HEK293 (cell line): ENCODE measurements at regions not wholly inside any gene's neighbourhood (a gene's known extent, or its start where the extent isn't known, plus 50 kb on each side); places are given as distances from the start of the nearest gene placed in this dataset.

ENCODE experiments used
- CTCF ChIA-PET: fragments of 350-600 bp; formaldehyde crosslinking; extraction: SDS; loops from one replicate; lab custom pipeline; 2021; ENCODE audit warnings: antibody characterized with exemption; lab: Yijun Ruan, JAX
- POLR2A ChIA-PET: fragments of 300-600 bp; formaldehyde crosslinking; extraction: SDS; loops from one replicate; lab custom pipeline; 2020; ENCODE audit warnings: antibody characterized with exemption, inconsistent platforms; lab: Yijun Ruan, JAX
- H3K27ac ChIP-seq: fragments of 200-500 bp; sonication (Bioruptor generic); 2 replicates; pipeline ENCODE4 v1.5.1; 2014; ENCODE audit warnings: low read depth, low read length, control low read depth, inconsistent platforms; ENCODE audit errors: extremely low read depth
- H3K36me3 ChIP-seq, 2 experiments: fragments of 200-500 bp in 1 of 2; sonication (Bioruptor generic) in 1 of 2; 1 replicate in 1 of 2; 2 replicates in 1 of 2; pipeline ENCODE4 v1.5.1; 2014 to 2017; ENCODE audit warnings: inconsistent platforms in 2 of 2, low read length in 2 of 2; ENCODE audit not compliant: control insufficient read depth in 2 of 2, insufficient read depth in 1 of 2
- H3K4me1 ChIP-seq: fragments of 200-500 bp; sonication (Bioruptor generic); 2 replicates; pipeline ENCODE4 v1.5.1; 2014; ENCODE audit warnings: mild to moderate bottlenecking, low read length, inconsistent platforms; ENCODE audit not compliant: control insufficient read depth, insufficient read depth
- H3K4me3 ChIP-seq: 2 replicates; pipeline ENCODE4 v1.5.1; 2011; ENCODE audit warnings: low read depth, mild to moderate bottlenecking, control low read depth, low read length, moderate library complexity
- H3K9me3 ChIP-seq: fragments of 200-500 bp; sonication (Bioruptor generic); 2 replicates; pipeline ENCODE4 v1.5.1; 2014; ENCODE audit warnings: low read depth, low read length, inconsistent platforms; ENCODE audit not compliant: control insufficient read depth, insufficient read depth
- GLIS2 ChIP-seq: fragments of 450-650 bp; formaldehyde crosslinking; IDR thresholded peaks from 2 replicates; pipeline ENCODE4 v1.5.1; 2016; ENCODE audit warnings: missing biosample characterization, missing genetic modification characterization
- KLF17 ChIP-seq: fragments of 450-650 bp; formaldehyde crosslinking; IDR thresholded peaks from 2 replicates; pipeline ENCODE4 v1.5.1; 2016; ENCODE audit warnings: missing biosample characterization, missing genetic modification characterization
- KLF8 ChIP-seq: fragments of 450-650 bp; formaldehyde crosslinking; IDR thresholded peaks from 2 replicates; pipeline ENCODE4 v1.5.1; 2016; ENCODE audit warnings: missing biosample characterization, missing genetic modification characterization
- MZF1 ChIP-seq: fragments of 450-650 bp; formaldehyde crosslinking; IDR thresholded peaks from 2 replicates; pipeline ENCODE4 v1.5.1; 2017; ENCODE audit warnings: missing biosample characterization, missing genetic modification characterization, borderline replicate concordance
- OSR2 ChIP-seq: fragments of 450-650 bp; formaldehyde crosslinking; IDR thresholded peaks from 2 replicates; pipeline ENCODE4 v1.5.1; 2016; ENCODE audit warnings: missing biosample characterization, missing genetic modification characterization
- PRDM4 ChIP-seq: fragments of 450-650 bp; formaldehyde crosslinking; IDR thresholded peaks from 2 replicates; pipeline ENCODE4 v1.5.1; 2017; ENCODE audit warnings: missing biosample characterization, missing genetic modification characterization
- ZFP37 ChIP-seq: fragments of 450-650 bp; formaldehyde crosslinking; IDR thresholded peaks from 2 replicates; pipeline ENCODE4 v1.5.1; 2016; ENCODE audit warnings: missing biosample characterization, missing genetic modification characterization
- ZNF133 ChIP-seq: fragments of 450-650 bp; formaldehyde crosslinking; IDR thresholded peaks from 2 replicates; pipeline ENCODE4 v1.5.1; 2016; ENCODE audit warnings: missing biosample characterization, missing genetic modification characterization
- ZNF16 ChIP-seq: fragments of 450-650 bp; formaldehyde crosslinking; IDR thresholded peaks from 2 replicates; pipeline ENCODE4 v1.5.1; 2016; ENCODE audit warnings: low read depth, missing biosample characterization, missing genetic modification characterization
- ZNF214 ChIP-seq: fragments of 450-650 bp; formaldehyde crosslinking; IDR thresholded peaks from 2 replicates; pipeline ENCODE4 v1.5.1; 2017; ENCODE audit warnings: missing biosample characterization, mild to moderate bottlenecking, missing genetic modification characterization, borderline replicate concordance
- ZNF223 ChIP-seq: fragments of 450-650 bp; formaldehyde crosslinking; IDR thresholded peaks from 2 replicates; pipeline ENCODE4 v1.5.1; 2016; ENCODE audit warnings: missing biosample characterization, missing genetic modification characterization
- ZNF26 ChIP-seq: fragments of 450-650 bp; formaldehyde crosslinking; IDR thresholded peaks from 2 replicates; pipeline ENCODE4 v1.5.1; 2016; ENCODE audit warnings: missing biosample characterization, missing genetic modification characterization
- ZNF560 ChIP-seq: fragments of 450-650 bp; formaldehyde crosslinking; IDR thresholded peaks from 2 replicates; pipeline ENCODE4 v1.5.1; 2017; ENCODE audit warnings: missing biosample characterization, missing genetic modification characterization, borderline replicate concordance
- ZNF600 ChIP-seq: fragments of 450-650 bp; formaldehyde crosslinking; IDR thresholded peaks from 2 replicates; pipeline ENCODE4 v1.5.1; 2016; ENCODE audit warnings: missing biosample characterization, missing genetic modification characterization
- ZNF610 ChIP-seq: fragments of 450-650 bp; formaldehyde crosslinking; IDR thresholded peaks from 2 replicates; pipeline ENCODE4 v1.5.1; 2016; ENCODE audit warnings: missing biosample characterization, missing genetic modification characterization, borderline replicate concordance
- TF ChIP-seq, protein P1 (sequence below): fragments of 450-650 bp; formaldehyde crosslinking; IDR thresholded peaks from 2 replicates; pipeline ENCODE4 v1.5.1; 2016; ENCODE audit warnings: missing biosample characterization, missing genetic modification characterization
- TF ChIP-seq, protein P2 (sequence below): fragments of 450-650 bp; formaldehyde crosslinking; IDR thresholded peaks from 2 replicates; pipeline ENCODE4 v1.5.1; 2016; ENCODE audit warnings: missing biosample characterization, missing genetic modification characterization
- TF ChIP-seq, protein P3 (sequence below): fragments of 450-650 bp; formaldehyde crosslinking; IDR thresholded peaks from 2 replicates; pipeline ENCODE4 v1.5.0; 2017; ENCODE audit warnings: missing biosample characterization, missing genetic modification characterization, borderline replicate concordance

- TF ChIP-seq KLF8 (tag by site-specific recombination) (no peak), ZNF223 (tag by site-specific recombination) (no peak), ZNF600 (tag by site-specific recombination) (no peak), ZNF560 (tag by site-specific recombination) (no peak), PRDM4 (tag by site-specific recombination) (no peak), ZNF133 (tag by site-specific recombination) (no peak), OSR2 (no peak), ZFP37 (tag by site-specific recombination) (no peak), KLF17 (tag by site-specific recombination) (no peak), GLIS2 (tag by site-specific recombination) (no peak), MZF1 (no peak), ZNF16 (tag by site-specific recombination) (no peak), ZNF610 (tag by site-specific recombination) (no peak), ZNF214 (tag by site-specific recombination) (no peak), ZNF26 (tag by site-specific recombination) (no peak)
- TF ChIP-seq, protein P1, sequence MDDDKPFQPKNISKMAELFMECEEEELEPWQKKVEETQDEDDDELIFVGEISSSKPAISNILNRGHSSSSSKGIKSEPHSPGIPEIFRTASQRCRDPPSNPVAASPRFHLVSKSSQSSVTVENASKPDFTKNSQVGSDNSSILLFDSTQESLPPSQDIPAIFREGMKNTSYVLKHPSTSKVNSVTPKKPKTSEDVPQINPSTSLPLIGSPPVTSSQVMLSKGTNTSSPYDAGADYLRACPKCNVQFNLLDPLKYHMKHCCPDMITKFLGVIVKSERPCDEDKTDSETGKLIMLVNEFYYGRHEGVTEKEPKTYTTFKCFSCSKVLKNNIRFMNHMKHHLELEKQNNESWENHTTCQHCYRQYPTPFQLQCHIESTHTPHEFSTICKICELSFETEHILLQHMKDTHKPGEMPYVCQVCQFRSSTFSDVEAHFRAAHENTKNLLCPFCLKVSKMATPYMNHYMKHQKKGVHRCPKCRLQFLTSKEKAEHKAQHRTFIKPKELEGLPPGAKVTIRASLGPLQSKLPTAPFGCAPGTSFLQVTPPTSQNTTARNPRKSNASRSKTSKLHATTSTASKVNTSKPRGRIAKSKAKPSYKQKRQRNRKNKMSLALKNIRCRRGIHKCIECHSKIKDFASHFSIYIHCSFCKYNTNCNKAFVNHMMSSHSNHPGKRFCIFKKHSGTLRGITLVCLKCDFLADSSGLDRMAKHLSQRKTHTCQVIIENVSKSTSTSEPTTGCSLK = no peak
- TF ChIP-seq, protein P2, sequence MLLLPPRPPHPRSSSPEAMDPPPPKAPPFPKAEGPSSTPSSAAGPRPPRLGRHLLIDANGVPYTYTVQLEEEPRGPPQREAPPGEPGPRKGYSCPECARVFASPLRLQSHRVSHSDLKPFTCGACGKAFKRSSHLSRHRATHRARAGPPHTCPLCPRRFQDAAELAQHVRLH = no peak
- TF ChIP-seq, protein P3, sequence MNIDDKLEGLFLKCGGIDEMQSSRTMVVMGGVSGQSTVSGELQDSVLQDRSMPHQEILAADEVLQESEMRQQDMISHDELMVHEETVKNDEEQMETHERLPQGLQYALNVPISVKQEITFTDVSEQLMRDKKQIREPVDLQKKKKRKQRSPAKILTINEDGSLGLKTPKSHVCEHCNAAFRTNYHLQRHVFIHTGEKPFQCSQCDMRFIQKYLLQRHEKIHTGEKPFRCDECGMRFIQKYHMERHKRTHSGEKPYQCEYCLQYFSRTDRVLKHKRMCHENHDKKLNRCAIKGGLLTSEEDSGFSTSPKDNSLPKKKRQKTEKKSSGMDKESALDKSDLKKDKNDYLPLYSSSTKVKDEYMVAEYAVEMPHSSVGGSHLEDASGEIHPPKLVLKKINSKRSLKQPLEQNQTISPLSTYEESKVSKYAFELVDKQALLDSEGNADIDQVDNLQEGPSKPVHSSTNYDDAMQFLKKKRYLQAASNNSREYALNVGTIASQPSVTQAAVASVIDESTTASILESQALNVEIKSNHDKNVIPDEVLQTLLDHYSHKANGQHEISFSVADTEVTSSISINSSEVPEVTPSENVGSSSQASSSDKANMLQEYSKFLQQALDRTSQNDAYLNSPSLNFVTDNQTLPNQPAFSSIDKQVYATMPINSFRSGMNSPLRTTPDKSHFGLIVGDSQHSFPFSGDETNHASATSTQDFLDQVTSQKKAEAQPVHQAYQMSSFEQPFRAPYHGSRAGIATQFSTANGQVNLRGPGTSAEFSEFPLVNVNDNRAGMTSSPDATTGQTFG (tag by site-specific recombination) = no peak
- Histone ChIP-seq H3K36me3 (no peaks in the 10 kb centered on the region), H3K4me1 (no peaks in the 10 kb centered on the region), H3K9me3 (no peaks in the 10 kb centered on the region), H3K4me3 (no peak overlapping the region), H3K27ac (no peak overlapping the region)
- CTCF ChIA-PET = no interaction called here
- POLR2A ChIA-PET = no interaction called here
These were observed 54.0 kb upstream of the CSF3R start for GRCh38 chr1:36536727-36537126.
